ENCODE measurements at regions not wholly inside any gene's neighbourhood (a gene's known extent, or its start where the extent isn't known, plus 50 kb on each side); places are given as distances from the start of the nearest gene placed in this dataset.
A peak's percentile ranks its signal among the peaks of the same experiment; 100 is the strongest.
"Not testable (repeated sequence)": the region's sequence is repeated elsewhere in the genome, so short reads cannot be mapped to it uniquely, and the experiment has no call there.

DNA sequence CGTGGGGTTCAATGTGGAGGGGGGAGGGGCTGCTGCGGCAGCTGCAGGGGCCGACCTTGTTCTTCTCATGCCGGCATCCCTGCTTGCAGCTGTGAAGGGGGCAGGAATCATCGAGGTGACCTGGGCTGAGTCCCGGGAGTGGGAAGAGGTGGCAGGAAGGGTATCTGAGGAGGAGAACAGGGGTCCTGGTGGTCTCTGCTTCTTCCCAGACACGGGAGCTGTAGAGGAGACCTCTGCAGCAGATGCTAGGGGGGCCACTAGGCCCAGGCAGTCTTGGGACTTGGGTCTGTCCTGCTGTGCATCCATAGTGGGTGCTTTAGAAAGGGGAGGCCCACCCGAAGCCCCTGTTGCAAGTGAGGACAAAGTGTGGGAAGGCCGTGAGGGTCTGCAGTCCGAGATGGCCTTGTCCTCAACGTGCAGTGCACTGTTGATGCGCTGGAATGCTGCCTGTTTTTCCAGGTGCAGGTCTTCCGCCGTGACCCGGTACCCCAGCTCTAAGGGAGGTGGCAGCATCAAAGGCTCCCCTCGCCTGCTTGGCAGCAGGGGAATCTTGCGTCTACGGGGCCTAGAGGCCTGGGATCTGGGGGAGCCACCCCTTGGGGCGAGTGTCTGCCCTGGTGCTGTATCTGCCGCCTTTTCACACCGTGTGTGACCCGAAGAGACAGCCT, 1370.0 kb downstream of the CDH12 start:
- DNase-seq, result not testable (repeated sequence)

DNA sequence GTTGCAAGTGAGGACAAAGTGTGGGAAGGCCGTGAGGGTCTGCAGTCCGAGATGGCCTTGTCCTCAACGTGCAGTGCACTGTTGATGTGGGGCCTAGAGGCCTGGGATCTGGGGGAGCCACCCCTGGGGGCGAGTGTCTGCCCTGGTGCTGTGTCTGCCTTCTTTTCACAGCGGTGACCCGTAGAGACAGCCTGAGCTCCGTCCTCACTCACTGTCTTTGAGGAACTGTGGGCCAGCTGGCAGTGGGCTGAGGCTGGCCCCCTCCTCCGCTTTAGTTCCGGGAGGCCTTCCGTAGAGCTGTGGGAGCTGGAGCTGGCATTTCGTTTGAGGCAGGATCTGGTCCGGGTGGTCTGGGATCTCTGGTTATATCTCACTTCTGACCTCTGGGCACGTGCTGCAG, 1370.6 kb downstream of the CDH12 start:
- DNase-seq, result not testable (repeated sequence)

DNA sequence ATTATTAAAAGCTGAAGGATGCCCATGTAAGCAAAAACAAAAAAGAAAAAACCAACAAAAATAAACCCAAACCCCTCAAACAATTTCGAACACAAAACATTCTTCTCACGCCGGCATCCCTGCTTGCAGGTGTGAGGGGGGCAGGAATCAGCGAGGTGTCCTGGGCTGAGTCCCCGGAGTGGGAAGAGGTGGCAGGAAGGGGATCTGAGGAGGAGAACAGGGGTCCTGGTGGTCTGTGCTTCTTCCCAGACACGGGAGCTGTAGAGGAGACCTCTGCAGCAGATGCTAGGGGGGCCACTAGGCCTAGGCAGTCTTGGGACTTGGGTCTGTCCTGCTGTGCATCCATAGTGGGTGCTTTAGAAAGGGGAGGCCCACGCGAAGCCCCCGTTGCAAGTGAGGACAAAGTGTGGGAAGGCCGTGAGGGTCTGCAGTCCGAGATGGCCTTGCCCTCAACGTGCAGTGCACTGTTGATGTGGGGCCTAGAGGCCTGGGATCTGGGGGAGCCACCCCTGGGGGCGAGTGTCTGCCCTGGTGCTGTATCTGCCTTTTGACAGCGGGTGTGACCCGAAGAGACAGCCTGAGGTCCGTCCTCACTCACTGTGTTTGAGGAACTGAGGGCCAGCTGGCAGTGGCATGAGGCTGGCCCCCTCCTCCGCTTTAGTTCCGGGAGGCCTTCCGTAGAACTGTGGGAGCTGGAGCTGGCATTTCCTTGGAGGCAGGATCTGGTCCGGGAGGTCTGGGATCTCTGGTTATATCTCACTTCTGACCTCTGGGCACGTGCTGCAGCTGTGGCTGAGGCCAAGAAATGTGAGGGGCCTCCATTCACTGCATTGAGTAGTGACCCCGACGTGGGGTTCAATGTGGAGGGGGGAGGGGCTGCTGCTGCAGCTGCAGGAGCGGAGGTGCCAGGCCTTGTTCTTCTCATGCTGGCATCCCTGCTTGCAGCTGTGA, 1371.5 kb downstream of the CDH12 start:
- DNase-seq, result not testable (repeated sequence)

DNA sequence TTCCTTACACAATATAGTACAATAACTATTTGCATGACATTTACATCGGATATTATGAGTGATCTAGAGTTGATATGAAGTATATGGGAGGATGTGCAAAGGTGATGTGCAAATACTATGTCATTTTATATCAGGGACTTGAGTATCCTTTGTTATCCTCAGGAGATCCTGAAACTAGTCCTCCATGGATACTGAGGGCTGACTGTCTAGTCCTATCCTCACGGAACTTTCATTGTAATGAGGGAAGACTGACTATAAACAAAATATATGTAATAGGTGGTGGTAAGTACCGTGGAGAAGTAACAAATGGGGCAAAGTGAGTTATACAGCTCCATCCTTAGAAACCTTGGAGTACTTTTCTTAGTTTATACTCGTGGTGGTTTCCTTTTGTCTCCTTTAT, 1373.1 kb downstream of the CDH12 start:
- not testable (repeated sequence) for DNase-seq

DNA sequence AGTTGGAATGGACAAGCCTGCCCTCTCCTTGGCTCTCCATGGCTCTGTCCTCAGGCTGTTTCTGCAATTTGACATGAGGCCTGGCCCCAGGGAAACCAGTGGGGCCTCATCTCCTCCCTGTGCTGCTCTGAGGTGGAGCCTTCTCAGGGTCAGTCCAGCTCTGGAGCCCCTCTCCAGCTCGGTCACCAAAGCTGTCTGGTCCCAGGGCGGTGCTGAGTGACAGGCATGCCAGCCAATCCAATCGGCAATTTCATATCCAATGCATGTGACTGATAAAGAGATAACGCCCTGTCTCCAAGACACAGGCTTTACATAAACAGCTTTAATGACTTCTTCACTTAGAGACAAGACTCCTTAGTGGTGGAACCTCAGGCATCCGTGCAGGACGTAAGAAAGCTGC, 1379.2 kb downstream of the CDH12 start:
- not testable (repeated sequence) for DNase-seq

DNA sequence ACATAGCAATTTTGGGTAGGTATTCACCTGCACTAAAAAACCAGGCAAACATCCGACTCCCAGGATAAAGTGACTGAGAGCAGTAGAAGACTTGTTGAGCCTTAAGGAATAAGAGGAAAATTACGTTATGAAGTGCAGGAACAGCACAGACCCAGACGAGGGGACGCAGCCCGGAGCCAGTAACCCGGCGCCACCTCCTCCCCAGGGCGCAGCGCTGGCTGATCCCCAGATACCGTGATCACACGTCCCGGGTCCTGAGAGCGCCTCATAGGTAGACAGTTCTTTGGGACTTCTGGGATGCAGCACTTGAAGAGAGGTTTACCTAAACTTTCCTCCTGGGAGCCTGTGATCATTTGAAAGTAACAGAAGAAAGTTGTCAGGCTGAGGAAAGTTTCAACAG, 1379.7 kb downstream of the CDH12 start:
- not testable (repeated sequence) for DNase-seq

DNA sequence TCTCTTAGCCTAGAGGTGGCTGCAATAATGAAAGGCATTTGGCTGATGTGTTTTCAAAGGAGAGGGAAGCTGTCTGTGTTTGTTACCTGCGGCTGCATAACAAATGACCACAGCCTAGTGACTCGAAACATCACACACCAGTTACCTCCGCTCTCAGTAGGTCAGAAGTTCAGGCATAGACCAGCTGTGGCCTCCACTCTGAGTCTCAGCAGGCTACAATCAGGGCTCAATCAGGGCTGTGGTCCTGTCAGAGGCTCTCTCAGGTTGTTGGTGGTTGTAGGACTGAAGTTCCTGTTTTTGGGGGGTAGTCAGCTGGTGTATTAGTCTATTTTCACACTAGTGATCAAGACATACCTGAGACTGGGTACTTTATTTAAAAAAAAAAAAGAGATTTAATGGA, 1381.5 kb downstream of the CDH12 start:
- not testable (repeated sequence) for DNase-seq

DNA sequence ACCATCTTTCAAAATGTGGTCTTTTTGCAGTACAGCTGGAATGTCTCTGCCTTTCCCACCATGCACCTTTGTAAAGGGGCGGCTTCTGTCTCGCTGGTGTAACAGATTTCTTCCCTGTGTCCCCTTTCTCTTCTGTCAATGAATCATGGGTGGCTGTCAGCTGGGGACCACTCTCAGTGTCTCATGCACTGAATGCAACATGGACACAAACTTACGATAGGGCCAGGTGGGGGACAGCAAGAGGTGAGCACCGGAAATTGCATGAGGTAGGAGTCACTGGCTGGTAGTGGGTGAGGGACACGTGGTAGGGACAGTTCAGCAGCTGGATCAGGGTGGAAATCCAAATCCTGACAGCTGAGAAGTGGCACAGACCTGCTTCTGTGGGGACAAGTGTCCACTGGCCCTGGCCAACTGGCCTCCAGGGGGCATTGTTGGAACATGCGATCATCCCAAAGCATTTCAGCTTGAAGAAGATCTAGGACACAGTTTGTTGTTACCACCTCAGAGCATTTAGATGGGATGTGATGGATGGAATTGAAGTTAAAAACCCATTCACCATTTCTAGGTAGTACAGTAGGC, 1383.5 kb downstream of the CDH12 start:
- peak; percentile 31 for DNase-seq

DNA sequence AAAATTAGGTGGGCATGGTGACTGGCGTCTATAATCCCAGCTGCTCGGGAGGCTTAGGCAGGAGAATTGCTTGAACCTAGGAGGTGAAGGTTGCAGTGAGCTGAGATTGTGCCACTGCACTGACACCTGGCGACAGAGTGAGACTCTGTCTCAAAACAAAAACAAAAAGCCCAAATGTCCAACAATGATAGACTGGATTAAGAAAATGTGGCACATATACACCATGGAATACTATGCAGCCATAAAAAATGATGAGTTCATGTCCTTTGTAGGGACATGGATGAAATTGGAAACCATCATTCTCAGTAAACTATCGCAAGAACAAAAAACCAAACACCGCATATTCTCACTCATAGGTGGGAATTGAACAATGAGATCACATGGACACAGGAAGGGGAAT, 1385.6 kb downstream of the CDH12 start:
- not testable (repeated sequence) for DNase-seq

DNA sequence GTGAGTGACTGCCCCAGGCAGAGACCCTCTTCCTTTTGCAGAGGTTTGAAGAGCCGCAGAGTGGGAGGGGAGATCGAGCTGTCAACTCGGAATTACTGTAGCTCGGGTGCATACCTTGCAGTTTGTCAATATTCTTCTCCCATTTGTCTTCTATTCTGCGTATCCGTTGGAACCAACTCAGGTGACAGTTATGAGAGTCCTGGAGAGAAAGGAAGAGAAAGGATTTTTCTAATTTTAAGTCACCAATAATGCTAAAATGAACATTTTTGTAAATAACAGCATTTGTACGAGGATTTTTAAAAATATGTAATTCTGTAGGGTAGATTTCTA, 1393.4 kb downstream of the CDH12 start:
- not testable (repeated sequence) for DNase-seq

DNA sequence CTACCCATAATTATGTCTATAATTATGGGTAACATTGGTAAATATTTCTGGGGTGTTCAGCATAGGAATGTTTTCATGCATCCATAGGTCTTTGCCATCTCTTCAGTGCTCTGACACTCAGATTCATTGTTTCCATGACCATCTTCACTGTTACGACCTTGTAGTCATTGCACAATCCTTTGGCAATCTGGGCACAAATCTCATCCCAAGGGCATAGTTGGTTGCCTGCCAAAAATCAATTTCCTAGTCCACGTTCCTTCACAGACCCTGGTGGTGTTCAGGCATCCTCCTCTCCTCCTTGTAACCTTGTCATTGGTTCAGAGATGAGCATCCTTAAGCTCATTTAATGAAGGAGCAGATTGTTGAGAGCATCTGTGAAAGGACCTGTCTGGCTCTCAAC, 1400.7 kb downstream of the CDH12 start:
- no peak for DNase-seq

DNA sequence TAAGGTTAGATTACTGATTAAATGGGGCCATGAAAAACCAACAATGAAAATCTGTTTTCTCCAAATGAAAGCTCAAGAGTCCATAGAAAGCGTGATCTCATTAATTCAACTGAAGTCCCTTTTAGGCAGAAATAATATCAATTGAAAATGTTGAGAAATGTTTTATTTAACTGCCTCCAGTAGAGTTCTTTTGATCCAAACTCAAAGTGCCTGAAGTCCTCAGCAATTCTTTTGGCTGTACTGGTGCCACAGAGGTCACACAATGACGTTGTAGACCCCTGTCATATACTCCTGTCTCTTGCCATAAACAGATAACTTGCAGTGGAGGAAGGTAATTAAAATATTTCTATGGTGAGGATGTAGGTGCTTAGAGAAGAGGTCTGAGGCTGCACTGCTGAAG, 1420.5 kb downstream of the CDH12 start:
- no peak for DNase-seq

DNA sequence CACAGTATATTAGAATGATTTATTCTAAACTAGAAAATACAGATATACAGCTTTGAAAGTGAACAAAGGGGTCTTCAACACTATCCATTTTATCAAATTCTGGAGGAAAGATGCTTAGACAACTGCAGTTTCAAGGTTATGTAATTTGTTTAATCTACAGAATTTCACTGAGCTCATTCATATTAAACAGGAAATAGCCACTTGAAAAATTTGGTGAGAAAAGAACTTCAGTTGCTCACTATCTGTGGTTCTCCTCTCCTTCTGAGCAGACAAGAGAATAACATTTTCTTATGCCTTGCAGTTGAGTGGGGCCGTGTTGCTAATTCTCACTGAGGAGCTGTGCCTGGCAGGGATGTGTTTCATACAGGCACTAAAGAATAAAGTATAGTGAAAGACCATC, 1428.2 kb downstream of the CDH12 start:
- no peak for DNase-seq

DNA sequence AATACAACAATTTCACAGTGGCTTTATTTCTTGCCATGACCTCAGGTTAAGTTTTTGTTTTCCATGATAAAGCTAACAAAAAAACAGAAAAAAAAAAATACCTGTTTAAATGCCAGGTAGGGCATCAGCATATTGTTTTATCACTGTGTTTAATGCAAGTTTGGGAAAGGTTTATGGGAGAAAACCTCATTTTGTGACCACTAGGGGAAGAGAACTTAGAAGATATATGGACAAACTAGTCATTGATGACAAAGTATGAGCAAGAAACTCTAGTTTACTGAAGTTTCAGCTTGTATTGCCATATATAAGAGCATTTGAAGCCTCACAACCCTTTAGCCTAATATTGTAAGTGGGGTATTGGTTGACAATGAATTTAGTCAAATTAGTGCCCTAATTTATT, 1431.4 kb upstream of the CDH18 start:
- DNase-seq, result no peak

DNA sequence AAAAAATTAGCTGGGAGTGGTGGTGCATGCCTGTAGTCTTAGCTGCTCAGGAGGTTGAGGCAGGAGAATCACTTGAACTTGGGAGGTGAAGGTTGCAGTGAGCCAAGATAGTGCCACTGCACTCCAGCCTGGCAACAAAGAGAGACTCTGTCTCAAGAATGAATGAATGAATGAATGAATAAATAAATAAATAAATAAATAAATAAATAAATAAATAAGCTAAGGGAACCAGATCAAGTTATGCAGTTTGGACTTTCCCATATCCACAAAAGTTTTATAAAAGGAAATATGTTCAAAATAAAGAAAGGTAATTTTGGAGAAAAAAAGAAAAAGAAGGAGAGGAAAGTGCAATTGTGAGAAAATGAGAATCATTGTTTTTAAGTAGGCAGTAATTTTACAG, 1414.1 kb upstream of the CDH18 start:
- DNase-seq, result not testable (repeated sequence)

DNA sequence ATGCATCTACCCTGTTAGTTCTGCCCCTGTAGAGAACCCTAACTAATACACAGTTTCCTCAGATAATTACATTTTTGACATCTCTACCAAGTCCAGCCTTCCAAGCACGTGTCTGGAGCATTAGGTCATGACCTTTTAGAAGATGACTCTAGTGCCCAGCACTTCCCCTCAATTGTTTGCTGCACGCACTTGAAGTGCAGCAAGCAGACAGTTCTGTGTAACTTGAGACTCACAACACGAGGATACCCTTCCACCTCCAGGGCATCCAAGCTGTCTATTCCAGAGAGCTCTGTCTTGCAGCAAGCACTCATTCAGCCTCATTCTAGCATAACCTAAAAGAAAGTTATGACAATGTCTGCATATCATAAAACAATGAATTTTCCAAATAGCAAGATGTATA, 1410.5 kb upstream of the CDH18 start:
- DNase-seq, result no peak

DNA sequence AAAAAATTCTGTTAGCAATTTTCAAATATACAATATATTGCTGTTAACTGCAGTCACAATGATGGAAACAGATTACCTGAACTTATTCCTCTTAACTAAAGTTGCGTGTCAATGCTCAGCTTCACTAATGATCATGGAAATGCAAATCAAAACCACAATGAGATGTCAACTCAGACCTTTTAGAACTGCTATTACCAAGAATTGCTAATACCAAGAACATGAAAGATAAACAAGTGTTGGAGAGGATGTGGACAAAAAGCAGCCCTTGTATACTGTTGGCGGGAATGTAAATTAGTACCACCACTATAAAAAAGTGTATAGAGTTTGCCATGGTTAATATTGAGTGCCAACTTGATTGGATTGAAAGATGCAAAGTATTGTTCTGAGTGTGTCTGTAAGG, 1409.7 kb upstream of the CDH18 start:
- DNase-seq, result no peak

DNA sequence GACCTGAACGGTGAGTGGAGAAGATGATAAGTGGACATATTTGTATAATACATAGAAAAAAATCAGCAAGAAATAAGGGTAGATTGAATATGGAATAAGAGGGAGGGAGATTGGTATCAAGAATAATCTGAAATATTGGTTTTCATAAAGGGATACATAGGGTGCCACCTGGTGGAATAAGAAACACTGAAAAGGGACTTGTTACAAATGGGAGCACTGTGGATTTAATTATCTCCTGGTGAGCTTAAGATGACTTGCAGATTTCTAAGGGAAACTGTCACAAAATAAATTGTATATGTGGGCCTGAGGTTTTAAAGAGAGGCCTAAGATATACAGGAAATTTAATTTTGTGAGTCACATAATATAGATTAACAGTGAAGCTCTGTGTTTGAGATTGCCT, 1403.5 kb upstream of the CDH18 start:
- no peak for DNase-seq

DNA sequence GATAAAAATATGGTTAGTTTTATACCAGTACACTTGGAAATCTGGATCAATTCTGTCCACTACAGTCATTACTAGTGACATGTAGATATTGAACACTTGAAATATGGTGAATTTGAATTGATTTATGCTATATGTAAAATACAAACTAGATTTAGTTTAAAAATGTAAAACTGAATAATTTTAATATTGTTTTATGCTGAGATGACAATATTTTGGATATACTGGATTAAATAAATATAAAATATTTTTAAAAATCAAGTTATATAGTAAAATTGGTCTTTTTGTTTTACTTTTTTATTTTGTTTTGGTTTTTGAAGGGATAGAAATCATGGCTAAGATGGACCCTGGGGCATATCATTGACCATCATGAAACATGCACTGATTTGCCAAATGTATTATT, 1372.8 kb upstream of the CDH18 start:
- not testable (repeated sequence) for DNase-seq

DNA sequence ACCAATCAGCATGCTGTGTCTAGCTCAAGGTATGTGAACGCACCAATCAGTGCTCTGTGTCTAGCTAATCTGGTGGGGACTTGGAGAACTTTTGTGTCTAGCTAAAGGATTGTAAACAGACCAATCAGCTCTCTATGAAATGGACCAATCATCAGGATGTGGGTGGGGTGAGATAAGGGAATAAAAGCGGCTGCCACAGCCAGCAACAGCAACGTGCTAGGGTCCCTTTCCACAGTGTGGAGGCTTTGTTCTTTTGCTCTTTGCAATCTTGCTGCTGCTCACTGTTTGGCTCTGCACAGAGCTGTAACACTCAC, 1353.9 kb upstream of the CDH18 start:
- DNase-seq, result not testable (repeated sequence)

DNA sequence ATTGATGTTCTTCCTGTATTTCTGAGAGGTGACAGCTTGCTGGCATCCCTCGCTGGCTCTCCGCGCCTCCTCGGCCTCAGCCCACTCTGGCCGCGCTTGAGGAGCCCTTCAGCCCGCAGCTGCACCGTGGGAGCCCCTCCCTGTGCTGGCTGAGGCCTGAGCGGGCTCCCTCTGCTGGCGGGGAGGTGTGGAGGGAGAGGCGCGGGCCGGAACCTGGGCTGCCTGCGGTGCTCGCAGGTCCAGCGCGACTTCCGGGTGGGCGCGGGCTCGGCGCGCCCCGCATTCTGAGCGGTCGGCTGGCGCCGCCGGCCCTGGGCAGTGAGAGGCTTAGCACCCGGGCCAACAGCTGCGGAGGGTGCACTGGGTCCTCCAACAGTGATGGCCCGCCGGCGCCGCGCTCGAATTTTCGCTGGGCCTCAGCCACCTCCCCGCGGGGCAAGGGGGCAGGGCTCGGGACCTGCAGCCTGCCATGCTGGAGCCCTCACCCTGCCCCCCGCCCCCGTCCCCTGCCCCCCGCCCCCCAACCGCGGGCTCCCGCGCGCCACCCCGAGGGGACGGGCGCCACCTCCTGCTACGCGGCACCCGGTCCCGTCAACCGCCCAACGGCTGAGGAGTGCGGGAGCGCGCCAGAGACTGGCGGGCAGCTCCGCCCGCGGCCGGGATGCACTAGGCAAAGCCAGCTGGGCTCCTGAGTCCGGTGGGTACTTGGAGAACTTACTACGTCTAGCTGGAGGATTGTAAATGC, 1353.4 kb upstream of the CDH18 start:
- DNase-seq, result not testable (repeated sequence)

DNA sequence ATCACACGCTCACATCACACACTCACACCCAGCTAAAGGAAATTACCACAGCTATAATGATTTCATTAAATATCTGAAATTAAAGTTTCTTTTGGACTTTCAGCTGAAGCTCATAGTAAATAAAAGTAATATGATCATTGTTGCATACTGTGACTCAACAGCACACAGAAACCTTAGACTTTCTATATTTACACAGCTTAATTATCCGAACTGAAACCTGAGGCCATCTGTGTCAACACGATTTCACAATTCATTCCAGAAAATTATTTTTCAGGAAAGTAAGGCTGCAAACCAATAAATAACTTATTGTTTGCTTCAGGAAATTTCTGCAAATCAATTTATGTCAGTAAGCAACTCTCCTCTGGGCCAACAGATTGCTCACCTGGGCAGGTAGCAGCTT, 1352.2 kb upstream of the CDH18 start:
- not testable (repeated sequence) for DNase-seq

DNA sequence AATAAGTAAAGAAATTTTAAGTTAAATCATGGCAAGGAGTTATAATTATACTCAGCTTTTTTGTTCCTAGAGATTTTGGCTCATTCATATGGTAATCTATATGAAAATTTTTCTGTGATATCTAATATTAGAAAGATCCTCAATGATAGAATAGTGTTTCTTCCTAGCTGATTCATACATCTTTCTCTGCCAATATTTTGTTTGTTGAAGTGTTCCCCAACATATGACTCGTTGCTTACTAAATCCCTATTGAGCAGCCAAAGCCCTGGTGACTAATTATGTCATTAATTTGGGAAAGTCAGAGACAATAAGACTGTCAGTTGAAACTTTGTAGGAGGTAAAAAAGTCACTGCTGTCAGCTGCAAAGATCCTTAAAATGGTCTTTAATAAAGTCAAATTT, 1348.5 kb upstream of the CDH18 start:
- DNase-seq, result not testable (repeated sequence)
